Left kidney (tissue), 1 donor: ENCODE measurements at regions not wholly inside any gene's neighbourhood (a gene's known extent, or its start where the extent isn't known, plus 50 kb on each side); places are given as distances from the start of the nearest gene placed in this dataset.
A peak's percentile ranks its signal among the peaks of the same experiment; 100 is the strongest.

ENCODE experiments used
- DNase-seq: peaks from one replicate; pipeline ENCODE4 v3.0.0-alpha.2; 2013

DNA sequence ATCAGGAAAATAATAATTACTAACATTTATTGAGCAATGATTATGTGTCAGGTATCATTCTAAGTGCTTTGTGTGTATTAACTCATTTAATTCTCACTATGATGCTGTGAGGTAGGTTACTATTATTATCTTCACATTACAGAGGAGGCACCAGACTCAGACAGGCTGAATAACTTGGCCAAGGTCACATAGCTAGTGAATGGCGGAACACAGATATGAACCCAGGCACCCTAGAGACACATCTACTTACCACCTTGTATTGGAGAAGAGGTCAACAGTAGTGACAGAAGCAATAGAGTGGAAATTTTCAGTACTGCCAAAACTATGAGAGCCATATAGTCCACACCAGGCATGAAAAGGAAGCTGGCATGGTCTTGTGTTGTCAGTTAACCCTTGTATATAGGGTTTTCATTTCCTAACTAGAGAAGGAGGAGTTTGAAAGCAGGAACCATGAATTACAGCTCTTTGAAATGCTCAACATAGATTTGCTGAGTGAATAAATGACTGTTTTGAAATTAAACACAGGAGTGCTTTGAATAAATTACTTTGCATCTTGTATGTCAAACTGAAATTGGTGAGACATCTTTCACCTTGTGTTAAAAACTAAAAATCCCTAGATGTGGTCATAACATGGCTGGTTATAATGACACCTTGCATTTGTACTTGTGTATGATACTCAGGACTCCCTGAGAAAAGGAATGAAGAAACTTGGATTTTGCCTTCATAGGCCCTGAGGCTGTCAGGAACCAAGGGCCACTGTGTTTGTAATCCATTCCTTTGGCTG lies 71.8 kb downstream of the RTL9 start:
- DNase-seq, result no peak

DNA sequence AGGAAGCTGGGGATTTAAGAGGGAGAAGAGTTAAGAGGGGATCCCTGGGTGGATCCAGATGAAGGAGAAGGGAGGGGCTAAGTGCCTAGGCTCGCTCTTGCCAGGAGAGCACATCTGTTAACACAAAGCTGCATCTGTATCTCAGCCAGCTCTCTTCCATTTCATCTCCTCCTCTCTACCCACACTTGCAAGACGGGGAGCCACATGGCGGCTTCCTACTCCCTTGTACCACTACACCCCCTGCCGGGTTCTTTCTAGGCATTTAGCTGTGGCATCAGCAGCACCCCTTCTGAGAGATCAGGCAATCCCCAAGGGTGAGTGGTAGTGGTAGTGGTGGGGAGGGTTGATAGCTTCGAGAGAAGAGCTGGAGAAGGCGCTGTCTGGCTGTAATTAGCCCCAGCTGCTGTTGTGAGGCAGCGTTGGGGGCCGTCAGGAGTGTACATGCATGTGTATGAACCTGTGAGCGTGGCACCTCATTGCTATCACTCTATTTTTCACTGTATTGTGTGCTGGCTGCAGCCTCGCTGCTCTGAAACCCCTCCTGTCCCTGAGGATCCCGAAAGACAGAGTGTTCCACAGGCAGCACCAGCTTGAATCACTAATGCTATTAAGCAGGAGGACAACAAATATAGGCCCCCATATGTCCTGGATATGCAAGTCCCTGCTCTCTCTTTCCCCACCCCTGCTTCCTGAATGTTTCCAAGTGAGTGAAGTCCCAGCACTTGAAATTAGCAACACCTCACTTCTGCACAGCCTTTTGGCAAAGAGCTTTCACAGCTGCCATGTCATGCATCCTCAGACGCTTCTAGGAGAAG lies 73.7 kb downstream of the RTL9 start:
- no peak for DNase-seq

DNA sequence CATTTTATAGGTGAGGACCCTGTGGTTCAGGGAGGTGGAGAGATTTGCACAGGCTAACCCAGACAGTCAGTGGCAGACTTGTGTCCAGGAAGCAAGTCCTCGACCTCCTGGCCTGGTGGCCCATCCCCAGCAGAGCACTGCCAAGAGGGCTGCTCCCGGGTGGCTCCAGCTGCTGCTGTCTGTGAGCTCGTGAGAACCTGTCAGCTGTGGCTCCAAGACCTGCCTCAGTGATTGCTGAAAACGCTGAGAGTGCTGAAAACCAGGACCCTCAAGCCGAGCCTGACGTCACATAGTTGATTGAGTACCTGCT lies 74.2 kb downstream of the RTL9 start:
- no peak for DNase-seq

DNA sequence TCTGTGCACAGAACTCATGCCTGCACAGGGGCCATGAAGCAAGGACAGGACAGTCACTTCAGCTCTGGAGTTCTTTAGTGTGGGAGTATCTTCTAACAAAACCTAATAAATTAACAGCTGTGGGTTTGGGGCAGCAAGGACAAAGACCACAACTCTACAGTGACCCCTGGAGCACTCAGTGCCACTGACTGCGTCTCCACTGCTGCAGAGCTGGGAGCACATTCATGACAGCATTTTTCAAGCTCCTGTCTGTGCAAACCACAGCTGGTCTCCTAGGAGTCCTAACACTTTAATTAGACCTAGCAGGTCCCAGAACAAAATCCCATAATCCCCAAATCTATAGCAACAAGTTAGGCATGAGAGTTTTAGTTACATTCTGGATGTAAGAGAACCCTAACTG lies 76.5 kb downstream of the RTL9 start:
- no peak for DNase-seq

DNA sequence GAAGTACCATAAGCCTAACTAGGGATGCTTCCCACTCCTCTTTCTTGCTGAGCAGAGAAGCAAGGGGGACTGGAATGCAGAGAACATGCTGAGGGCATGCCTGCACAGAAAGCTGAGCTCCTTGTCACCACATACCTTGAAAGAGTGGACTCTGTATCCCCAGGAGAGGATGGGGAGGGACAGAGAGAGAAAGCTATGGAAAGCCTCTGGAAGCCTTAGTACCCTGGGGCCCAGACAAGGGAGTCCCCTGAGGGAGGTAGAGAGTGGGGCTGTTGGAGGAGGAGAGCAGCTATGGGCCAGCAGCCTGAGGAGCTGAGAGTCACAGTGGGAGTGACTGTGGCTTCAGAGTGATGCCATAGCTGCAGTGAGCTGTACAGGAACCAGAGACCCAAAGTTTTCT lies 77.9 kb downstream of the RTL9 start:
- no peak for DNase-seq

DNA sequence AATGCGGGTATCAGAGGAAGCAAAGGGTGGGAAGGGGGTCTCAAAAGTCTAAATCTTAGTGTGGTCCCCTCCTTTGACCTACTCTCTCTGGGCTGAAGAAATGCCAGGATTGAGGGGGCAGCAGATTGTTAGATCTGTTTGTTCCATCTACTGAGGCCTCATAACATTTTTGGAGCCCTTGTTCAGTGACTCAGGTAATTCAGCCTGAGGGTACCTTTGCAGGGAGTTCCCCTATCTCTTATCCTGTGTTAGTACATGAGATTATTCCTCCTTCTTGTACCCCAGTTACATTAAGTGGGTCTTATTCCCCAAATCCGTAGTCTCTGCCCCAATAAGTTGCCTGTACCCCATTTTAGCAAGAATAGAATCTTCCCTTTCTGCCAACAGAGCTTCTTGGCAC lies 79.0 kb downstream of the RTL9 start:
- DNase-seq, result no peak

DNA sequence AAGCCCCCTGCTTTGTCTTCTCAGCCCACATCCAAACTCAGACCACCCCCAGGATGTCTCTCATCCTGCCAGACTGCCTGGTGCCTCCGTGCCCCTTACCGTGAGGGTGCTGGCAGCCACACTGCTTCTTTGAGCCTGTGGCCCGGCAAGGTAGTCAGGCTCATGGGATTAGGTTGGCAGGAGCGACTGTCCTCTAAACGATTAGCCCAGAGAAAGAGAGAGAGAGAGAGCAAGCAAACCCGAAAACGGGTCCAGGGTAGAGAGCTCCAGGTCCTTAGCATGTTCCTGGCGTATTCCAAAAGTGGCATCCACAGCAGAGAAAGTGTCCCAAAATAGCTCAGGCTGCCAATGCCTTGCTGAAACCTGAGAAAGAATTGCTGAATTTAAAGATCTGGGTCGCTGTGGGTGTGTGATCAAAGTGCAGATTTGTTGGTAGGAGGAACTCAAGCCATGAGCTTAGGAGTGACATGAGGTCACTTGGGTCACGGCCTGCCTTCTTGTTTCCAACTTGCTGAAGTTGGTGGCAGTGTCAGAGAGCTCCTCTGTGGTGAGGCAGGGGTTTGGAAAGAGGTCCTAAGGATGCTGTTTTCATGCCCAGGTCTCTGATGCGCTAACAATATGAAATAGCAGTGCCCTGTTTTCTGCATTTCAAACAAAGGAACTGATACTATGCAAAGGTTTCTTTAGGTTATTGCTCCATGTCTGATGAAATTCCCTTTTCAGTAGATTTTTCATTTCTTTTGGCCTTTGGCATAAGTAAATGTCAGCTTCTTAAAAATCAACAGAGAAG lies 81.6 kb downstream of the RTL9 start:
- DNase-seq, result no peak

DNA sequence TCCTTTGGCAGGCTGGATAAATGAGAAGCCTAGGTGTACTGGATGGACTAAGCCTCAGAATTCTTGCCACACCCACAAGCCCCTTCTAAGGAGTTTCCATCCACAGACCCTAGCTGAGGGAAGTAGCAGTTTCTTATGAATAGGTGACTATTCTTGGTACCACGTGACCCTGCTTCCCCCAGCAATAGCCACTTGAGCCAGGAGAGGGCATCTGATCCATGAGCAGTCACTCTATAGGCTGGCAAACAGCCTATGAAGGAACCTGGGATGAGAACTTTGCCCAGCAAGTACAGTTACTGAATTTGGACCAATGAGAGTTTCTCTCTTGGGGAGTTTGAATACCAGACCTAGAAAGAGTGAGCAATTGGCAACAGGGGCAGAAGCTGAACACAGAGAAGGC lies 84.0 kb downstream of the RTL9 start:
- DNase-seq, result no peak

DNA sequence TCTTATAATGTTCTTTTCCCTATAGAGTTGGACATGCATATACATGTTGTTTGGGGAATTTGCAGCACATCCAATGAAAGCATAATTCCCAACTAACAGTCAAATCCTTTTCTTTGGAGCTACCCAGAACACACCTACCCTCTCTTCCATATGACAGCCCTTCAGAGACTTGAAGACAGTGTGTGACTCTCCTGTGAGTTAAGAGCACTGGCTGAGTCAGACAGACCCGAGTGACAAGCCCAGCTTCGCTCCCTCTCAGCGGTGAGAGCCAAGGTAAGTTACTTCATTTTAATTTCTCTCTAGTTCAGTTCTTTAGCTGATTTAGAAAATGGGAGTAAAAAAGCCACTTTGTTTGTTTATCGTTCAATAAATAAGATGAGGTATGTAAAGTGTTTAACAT lies 86.3 kb downstream of the RTL9 start:
- no peak for DNase-seq

DNA sequence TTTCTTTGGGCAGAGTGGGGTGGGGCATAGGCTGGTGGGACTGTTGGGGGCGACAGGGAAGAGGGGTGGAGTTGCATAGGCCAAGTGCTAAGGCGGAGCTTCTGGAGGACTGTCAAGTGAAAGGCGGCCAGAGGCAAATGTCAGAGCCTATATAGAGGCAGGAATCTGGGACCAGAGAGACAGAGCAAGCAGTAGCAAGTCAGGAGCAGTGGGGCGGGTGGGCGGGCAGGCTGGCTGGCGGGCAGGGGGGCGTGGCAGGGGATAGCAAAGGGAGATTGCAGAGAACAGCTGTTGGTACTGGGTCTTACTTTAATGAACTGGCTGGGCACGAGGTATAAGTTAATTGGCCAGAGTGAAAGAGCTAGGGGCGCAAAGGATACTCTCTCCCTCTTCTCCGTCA lies 89.8 kb downstream of the RTL9 start:
- DNase-seq, result no peak

DNA sequence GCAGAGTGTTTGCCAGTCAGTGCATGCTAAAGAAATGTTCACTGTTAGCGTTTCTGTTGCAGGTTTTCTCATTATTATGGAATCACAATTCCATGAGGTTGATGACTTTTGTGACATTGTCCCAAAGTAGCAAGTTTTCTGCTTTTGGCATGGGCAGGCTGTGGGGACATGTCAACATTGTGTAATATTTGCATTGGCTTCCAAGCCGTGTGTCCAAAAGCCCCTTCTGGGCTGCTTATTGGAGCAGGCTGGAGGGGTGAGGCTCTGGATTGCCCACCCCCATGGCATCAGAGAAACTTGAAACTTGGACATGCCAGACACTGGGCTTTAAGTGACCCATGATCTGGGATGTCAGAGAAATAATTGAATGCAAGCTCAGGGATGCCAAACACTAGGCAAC lies 90.7 kb downstream of the RTL9 start:
- no peak for DNase-seq

DNA sequence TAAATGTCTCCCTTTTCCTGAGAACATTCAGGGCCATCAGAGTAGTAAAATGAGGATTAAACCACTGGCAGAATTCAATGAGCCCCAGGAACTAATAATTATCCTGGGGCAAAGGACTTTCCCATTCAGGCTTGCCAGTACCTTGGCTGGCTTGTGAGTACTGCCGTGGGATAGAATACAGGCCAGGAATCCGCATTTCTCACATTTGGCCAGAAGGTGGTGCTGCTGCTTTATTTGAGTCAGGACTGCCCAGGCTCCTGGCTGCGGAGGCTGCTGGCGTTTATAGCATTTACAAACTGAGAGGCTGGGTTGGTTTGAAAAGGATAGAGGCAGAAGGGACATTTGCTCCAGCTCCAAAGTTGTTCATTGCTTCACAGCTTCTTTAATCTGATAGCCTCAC lies 91.4 kb downstream of the RTL9 start:
- peak; percentile 83 for DNase-seq

DNA sequence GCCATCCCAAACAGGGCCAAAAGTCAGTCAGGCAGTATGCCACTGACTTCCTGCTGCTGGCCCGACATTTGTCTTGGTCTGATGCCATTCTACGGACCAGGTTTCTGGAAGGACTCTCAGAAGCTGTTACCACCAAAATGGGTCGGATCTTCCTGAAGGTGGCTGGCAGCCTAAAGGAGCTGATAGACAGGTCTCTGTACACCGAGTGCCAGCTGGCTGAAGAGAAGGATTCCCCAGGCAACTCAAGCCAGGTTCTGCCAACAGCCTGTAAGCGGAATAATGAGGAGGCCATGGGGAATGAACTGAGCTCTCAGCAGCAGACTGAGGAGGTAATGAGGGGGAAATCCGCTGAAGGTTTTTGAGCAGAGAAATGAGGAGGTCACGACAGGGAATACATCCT lies 95.7 kb downstream of the RTL9 start:
- DNase-seq, result no peak

DNA sequence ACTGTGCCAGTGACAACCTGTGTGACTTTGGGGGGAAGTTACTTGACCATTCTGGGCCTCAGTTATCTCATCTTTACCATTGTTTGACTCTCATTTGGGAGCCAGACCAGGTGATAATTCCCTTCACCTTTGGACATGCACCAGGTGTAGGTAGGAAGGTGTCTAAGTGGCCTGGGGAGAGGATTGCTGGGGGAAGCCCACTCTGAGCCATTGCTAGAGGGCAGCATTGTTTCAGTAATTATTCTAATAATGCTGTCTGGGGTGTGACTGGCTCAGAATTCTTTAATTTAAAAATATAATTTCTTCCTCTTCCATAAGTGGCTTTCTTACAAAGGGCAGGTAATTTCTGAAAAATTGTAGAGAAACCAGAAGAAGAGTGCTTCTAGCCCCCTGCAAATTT lies 104.3 kb downstream of the RTL9 start:
- DNase-seq, result no peak

DNA sequence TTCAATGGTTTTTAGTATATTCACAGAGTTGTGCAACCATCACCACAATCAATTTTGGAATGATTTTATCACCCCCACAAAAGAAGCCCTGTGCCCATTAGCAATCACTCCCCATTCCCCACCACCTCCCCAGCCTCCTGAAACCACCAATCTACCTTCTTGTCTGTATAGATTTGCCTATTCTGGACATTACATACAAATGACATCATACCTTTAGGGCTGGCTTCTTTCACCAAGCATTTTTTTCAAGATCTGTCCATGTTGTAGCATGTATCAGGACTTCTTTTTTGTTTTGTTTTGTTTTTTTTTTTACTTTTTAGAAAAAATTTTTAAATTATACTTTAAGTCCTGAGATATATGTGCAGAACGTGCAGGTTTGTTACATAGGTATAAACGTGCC lies 108.1 kb downstream of the RTL9 start:
- DNase-seq, result no peak

DNA sequence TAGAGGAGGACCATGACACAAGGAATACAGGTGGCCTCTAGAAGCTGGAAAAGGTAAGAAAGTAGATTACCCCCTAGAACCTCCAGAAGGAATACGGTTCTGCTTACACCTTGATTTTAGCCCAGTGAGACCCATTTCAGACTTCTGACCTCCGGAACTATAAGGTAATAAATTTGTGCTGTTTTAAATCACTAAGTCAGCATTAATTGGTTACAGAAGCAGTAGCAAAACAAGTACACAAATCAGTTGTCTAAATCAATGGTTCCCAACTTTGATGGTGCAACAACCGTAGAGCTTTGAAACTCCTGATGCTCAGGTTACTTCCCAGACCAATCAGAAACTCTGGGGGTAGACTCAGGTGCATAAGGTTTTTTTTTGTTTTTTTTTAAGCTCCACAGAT lies 113.6 kb downstream of the RTL9 start:
- DNase-seq, result no peak

DNA sequence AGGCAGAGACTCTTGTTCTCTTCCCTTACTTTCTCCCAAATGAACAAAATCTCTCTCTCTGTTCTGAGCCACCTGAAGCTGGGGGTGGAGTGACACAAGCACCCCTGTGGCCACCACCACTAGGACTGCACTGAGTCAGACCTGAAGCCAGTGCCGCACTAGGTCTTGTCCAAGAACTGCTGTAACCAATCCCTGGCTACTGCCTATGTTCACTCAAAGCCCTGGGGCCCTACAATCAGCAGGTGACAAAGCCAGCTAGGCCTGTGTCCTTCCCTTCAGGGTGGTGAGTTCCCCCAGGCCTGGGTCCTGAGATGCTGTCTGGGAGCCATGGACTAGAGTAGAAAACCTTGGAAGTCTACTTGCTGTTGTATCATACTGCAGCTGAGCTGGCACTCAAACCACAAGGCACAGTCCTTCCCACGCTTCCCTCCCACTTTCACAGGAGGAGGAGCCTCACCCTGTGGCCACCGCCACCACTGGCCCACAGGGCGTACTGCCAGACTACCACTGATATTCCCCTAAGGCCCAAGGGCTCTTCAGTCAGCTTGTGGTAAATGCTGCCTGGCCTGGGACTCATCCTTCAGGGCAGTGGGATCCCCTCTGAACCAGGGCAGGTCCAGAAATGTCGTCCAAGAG lies 119.1 kb downstream of the RTL9 start:
- no peak for DNase-seq

DNA sequence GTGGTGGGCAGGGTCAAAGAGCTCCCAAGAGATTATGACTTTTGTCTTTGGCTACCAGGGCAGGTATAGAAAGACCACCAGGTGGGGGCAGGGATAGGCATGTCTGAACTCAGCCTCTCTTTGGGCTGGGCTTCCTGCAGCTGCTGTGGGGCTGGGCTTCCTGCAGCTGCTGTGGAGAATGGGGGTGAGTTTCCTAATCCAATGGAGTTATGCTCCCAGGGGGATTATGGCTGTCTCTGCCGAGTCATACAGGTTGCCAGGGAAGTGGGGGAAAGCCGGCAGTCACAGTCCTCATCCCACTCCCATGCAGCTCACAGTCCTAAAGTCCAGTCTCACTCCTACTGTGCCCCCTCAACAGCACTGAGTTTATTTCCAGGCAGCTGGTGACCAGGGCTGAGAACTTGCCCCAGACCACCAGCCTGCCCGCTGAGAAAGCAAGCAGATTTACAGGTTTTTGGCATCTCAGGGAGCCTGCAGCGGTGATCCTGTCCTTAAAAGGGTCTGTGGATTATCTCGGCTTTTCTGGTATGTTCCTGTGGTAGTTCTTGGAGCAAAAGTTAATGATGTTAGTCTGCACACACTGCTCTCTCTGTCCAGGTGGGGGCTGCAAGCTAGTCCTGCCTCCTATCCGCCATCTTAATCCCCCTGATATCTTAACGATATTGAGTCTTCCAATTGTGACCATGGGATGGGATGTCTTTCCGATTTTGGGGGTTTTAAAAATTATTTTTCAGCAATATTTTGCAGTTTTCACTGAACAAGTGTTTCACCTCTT lies 133.4 kb downstream of the RTL9 start:
- no peak for DNase-seq

DNA sequence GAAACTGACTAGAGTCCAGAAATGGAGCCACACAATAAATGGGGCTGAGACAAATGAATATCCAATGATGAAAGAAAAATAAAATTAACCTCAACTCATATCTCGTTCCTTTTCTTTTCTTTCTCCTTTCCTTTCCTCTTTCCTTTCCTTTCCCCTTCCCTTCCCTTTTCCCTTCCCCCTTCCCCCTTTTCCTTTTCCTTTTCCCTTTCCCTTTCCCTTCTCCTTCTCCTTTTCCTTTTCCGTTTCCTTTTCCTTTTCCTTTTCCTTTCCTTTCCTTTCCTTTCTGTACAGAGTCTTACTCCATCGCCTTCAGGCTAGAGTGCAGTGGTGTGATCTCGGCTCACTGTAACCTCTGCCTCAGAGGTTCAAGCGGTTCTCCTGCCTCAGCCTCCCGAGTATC lies 146.3 kb downstream of the RTL9 start:
- no peak for DNase-seq

DNA sequence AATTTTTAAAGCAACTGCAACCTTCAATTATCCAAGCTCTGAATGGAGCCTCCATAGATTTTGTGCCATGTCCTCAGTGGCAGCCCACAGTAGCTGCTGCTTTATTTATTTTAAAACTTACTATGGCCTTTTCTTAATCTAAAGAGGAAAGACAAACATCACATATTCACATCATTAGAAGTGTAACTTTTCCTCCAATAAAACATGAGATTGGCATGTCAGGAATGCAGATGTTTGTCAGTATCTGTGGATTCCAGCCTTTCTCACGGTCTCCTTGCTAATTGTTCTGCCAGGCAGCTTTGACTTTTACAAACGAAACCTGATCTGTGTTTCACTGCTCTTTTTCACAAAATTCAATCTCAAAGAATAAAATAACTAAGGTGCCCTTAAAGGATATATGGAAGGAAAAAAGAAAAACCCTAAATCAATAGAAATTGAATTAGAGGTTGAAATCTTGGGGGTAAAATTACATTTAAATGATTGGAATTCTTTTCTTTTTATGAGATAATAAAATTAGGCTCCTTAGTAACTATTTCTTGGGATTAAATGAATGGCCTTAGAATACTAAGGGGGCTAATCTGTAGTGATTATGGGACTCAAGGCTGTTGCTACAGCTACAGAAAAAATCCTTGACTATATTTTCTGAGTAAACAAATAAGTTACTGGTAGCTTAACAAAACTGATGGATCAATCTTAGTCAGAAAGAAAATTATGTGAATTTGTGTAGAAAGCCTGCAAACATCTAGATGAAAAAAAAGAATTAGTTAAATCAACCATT lies 151.3 kb downstream of the RTL9 start:
- peak; percentile 5 for DNase-seq

DNA sequence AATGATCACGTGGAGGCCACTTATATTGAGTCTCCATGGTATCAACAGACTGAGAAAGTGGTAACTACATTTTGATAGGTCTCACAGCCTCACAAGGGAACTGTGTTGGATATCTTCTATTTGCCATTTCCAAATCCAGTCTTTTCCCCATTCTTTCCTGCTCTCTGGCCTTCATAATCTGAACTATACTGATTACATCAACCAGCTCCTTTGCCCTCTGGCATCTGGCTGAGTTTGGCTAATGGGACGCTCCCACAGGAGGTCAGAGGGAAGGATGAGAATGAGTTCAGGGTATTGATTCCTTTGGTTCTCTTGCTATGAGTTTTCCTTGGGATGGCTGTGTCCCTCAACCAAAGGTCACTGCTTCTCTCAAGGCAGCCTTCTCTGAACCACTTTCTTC lies 152.6 kb downstream of the RTL9 start:
- no peak for DNase-seq
